ENCODE measurements at regions not wholly inside any gene's neighbourhood (a gene's known extent, or its start where the extent isn't known, plus 50 kb on each side); places are given as distances from the start of the nearest gene placed in this dataset.

DNA sequence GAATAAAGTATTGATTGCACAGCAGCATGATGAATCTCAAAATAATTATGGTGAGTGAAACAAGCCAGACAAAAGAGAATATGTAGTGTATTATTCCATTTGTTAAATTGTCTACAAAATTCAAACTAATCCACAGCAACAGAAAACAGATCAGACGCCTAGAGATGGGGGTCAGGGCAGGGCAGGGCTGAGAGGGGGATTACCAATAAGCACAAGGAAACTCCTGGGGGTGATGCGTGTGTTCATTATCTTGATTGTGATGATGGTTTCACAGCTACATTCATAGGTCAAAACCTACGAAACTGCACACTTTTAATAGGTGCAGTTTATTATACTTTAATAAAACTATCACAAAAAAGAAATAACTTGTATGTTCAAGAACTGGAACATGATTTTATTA lies 132.7 kb upstream of the CDK6 start (continued):
- TF ChIP-seq CHD7 (IDR thresholded peaks at IDR 0.05; ENCODE audit: insufficient replicate concordance, low read length) (no peak), CTBP2 (IDR thresholded peaks at IDR 0.05; ENCODE audit: borderline replicate concordance, insufficient read depth, insufficient read length, low read length) (no peak)
